Mucosa of rectum (tissue), 2 donors: ENCODE measurements at regions not wholly inside any gene's neighbourhood (a gene's known extent, or its start where the extent isn't known, plus 50 kb on each side); places are given as distances from the start of the nearest gene placed in this dataset.

ENCODE experiments used
- H3K27ac ChIP-seq, 2 donors: one replicate each; pipeline ENCODE4 v1.7.0; 2013; ENCODE audit warnings: inconsistent platforms in 2 of 2, low read depth in 2 of 2, low read length in 2 of 2
- H3K27me3 ChIP-seq, 2 donors: one replicate each; pipeline ENCODE4 v1.7.0; 2013; ENCODE audit warnings: low read length in 2 of 2; ENCODE audit not compliant: control insufficient read depth in 2 of 2, insufficient read depth in 2 of 2
- H3K36me3 ChIP-seq, 2 donors: one replicate each; pipeline ENCODE4 v1.7.0; 2013; ENCODE audit warnings: low read length in 2 of 2; ENCODE audit not compliant: control insufficient read depth in 2 of 2, insufficient read depth in 2 of 2
- H3K4me1 ChIP-seq, 2 donors: one replicate each; pipeline ENCODE4 v1.7.0; 2013; ENCODE audit warnings: low read length in 2 of 2, mild to moderate bottlenecking in 1 of 2; ENCODE audit not compliant: control insufficient read depth in 2 of 2, insufficient read depth in 2 of 2
- H3K4me3 ChIP-seq, 2 donors: one replicate each; pipeline ENCODE4 v1.7.0; 2013; ENCODE audit warnings: low read length in 2 of 2
- H3K9ac ChIP-seq, 2 donors: one replicate each; pipeline ENCODE4 v1.7.0; 2013; ENCODE audit warnings: low read length in 2 of 2, low read depth in 1 of 2, mild to moderate bottlenecking in 1 of 2
- H3K9me3 ChIP-seq, 2 donors: one replicate each; pipeline ENCODE4 v1.7.0; 2013; ENCODE audit warnings: low read length in 2 of 2; ENCODE audit not compliant: control insufficient read depth in 2 of 2
- donor health status: healthy.
- donor health status: Normal muscosa, but diverticular disease.

- Histone ChIP-seq H3K9me3 (peaks cover 0 to 5% of the 10 kb centered on the region in 2 donors), H3K27me3 (no peaks in the 10 kb centered on the region), H3K4me1 (peaks cover 2% of the 10 kb centered on the region in 2 donors), H3K4me3 (no peak overlapping the region), H3K9ac (no peak overlapping the region), H3K27ac (no peak overlapping the region), H3K36me3 (no peaks in the 10 kb centered on the region)
Observed at GRCh38 chr1:59155351-59155750, 141.5 kb upstream of the FGGY start.

DNA sequence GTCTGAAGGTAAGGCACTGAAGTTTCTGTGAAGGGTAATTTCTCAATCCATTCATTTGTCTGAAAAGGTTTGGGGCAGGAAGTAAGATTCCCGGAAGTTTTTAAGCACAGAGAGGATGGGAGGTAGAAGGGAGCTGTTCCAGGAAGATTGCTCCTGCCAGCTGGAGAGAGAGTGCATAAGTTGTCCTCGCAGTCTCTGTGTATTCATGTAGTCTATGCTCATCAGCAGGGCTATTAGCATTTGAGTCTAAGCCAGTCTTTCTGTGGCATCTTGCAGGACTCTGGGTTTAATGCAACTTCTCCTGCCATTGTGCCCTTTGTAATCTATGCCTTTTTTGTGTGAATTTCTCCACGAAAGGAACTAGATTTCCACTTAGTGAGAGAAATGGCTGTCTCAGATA is 140.8 kb upstream of the FGGY start:
- Histone ChIP-seq H3K9me3 (peaks cover 0 to 5% of the 10 kb centered on the region in 2 donors), H3K4me3 (no peak overlapping the region), H3K27ac (no peak overlapping the region), H3K4me1 (no peaks in the 10 kb centered on the region), H3K9ac (no peak overlapping the region), H3K36me3 (no peaks in the 10 kb centered on the region), H3K27me3 (no peaks in the 10 kb centered on the region)

- Histone ChIP-seq H3K9me3 (peaks cover 0 to 5% of the 10 kb centered on the region in 2 donors), H3K9ac (no peak overlapping the region), H3K36me3 (no peaks in the 10 kb centered on the region), H3K4me1 (no peaks in the 10 kb centered on the region), H3K27me3 (no peaks in the 10 kb centered on the region), H3K4me3 (no peak overlapping the region), H3K27ac (no peak overlapping the region)
Observed at GRCh38 chr1:59156526-59157199, 140.2 kb upstream of the FGGY start.

GRCh38 chr1:59158321-59158720 is 138.6 kb upstream of the FGGY start:
- Histone ChIP-seq H3K27me3 (no peaks in the 10 kb centered on the region), H3K36me3 (no peaks in the 10 kb centered on the region), H3K4me3 (no peak overlapping the region), H3K9ac (no peak overlapping the region), H3K9me3 (peaks cover 0 to 5% of the 10 kb centered on the region in 2 donors), H3K27ac (no peak overlapping the region), H3K4me1 (no peaks in the 10 kb centered on the region)

DNA sequence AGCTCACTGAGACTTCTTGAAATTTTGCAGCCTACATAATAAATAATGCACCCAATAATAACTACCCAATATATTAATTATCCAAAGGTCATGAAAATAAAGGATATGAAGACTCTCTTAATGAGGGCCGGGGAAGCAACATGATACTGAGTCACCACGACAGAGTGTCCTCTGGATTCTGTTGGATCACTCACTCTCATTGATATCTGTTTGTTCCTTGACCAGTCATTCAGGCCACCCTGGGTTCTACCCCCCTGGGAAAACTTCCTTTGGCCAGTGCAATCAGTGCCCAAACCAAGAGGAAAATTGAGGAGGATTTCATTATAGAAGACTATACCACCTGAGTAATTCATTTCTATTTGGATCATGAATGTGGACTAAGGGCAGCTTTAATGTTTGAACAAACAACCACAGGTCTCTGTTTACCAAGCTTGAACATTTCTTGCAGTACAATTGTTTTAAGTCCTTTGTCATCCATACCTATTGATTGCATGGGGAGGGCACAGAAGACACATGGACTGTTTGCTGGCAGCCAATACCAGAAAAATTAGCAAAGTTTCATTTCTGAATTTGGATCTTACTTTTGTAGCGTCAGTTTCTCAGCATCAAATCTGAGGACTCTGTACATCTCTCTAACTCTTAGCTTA is 137.2 kb upstream of the FGGY start:
- Histone ChIP-seq H3K4me1 (no peaks in the 10 kb centered on the region), H3K9ac (no peak overlapping the region), H3K4me3 (no peak overlapping the region), H3K27ac (no peak overlapping the region), H3K27me3 (no peaks in the 10 kb centered on the region), H3K9me3 (peaks cover 0 to 5% of the 10 kb centered on the region in 2 donors), H3K36me3 (no peaks in the 10 kb centered on the region)

DNA sequence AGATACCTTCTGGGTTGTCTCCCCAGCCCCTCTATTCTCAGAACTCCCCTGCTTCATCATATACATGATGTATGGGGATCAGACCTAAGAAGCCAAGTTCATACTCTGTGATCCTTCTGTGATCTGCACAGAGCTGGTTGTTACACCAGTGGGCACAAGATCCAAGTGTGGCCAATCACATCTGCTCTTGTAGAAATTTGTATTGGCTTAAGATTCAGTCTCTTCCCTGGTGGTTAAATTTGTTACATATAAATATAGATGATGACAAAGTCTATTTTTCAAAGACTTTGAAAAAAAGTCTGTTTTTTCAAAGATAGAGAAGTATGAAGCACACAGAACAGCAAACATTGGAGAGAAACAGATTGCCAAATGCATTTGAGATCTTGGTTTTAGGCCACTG is 135.8 kb upstream of the FGGY start:
- H3K4me3 ChIP-seq = no peak overlapping the region
- H3K27me3 ChIP-seq = no peaks in the 10 kb centered on the region
- no peak overlapping the region for H3K9ac ChIP-seq
- no peaks in the 10 kb centered on the region for H3K36me3 ChIP-seq
- H3K4me1 ChIP-seq = no peaks in the 10 kb centered on the region
- peaks cover 0 to 5% of the 10 kb centered on the region in 2 donors for H3K9me3 ChIP-seq
- H3K27ac ChIP-seq = no peak overlapping the region

- Histone ChIP-seq H3K27ac (no peak overlapping the region), H3K9me3 (peaks cover 0 to 5% of the 10 kb centered on the region in 2 donors), H3K36me3 (no peaks in the 10 kb centered on the region), H3K27me3 (no peaks in the 10 kb centered on the region), H3K9ac (no peak overlapping the region), H3K4me3 (no peak overlapping the region), H3K4me1 (no peaks in the 10 kb centered on the region)
Observed at GRCh38 chr1:59162665-59163064, 134.2 kb upstream of the FGGY start.

- no peaks in the 10 kb centered on the region for H3K4me1 ChIP-seq
- H3K36me3 ChIP-seq = no peaks in the 10 kb centered on the region
- H3K27ac ChIP-seq = no peak overlapping the region
- H3K4me3 ChIP-seq = no peak overlapping the region
- peaks cover 0 to 2% of the 10 kb centered on the region in 2 donors for H3K9me3 ChIP-seq
- no peak overlapping the region for H3K9ac ChIP-seq
- H3K27me3 ChIP-seq = no peaks in the 10 kb centered on the region
Observed at GRCh38 chr1:59163268-59164092, 133.4 kb upstream of the FGGY start.

GRCh38 chr1:59164371-59164770 is 132.5 kb upstream of the FGGY start:
- Histone ChIP-seq H3K27ac (no peak overlapping the region), H3K27me3 (no peaks in the 10 kb centered on the region), H3K4me3 (no peak overlapping the region), H3K36me3 (no peaks in the 10 kb centered on the region), H3K9ac (no peak overlapping the region), H3K4me1 (no peaks in the 10 kb centered on the region), H3K9me3 (no peaks in the 10 kb centered on the region)

GRCh38 chr1:59165353-59165752 is 131.5 kb upstream of the FGGY start:
- no peaks in the 10 kb centered on the region for H3K36me3 ChIP-seq
- no peak overlapping the region for H3K4me3 ChIP-seq
- no peaks in the 10 kb centered on the region for H3K9me3 ChIP-seq
- no peaks in the 10 kb centered on the region for H3K4me1 ChIP-seq
- no peaks in the 10 kb centered on the region for H3K27me3 ChIP-seq
- no peak overlapping the region for H3K27ac ChIP-seq
- no peak overlapping the region for H3K9ac ChIP-seq
